Activated CD4-positive, alpha-beta T cell treated with anti-CD3 and anti-CD28 coated beads, Interleukin-2, amount 50 U/mL, for 24 hours (primary cell): ENCODE measurements at regions not wholly inside any gene's neighbourhood (a gene's known extent, or its start where the extent isn't known, plus 50 kb on each side); places are given as distances from the start of the nearest gene placed in this dataset.
"Not testable (repeated sequence)": the region's sequence is repeated elsewhere in the genome, so short reads cannot be mapped to it uniquely, and the experiment has no call there.

ENCODE experiments used
- DNase-seq, 2 donors: peaks; one replicate each; pipeline ENCODE4 v3.0.0-alpha.2; 2020; ENCODE audit warnings: low read depth in 1 of 2, low spot score in 1 of 2

GRCh38 chr9:30812821-30813220 is 1571.6 kb upstream of the ACO1 start:
- DNase-seq: no peak

GRCh38 chr9:30815585-30815984 is 1568.9 kb upstream of the ACO1 start:
- no peak for DNase-seq

DNA sequence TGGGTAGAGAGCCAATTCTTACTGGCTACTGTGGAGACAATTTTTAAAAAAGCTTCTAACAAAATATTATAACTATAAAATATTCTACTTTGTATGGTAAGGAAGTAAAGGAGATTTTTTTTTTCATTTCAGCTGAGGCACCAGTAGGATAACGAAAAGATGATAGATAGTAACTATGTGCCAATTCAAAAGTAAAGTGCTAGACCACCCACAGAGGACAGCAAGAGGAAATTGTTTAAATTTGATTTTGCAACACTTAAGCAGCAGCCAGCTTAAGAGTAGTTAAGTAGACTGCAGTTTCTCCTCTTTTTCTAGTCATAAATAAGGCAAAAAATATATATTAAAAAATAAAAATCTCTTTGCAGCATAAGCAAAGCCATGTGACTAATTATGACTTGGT is 1539.3 kb upstream of the ACO1 start:
- DNase-seq: no peak

DNA sequence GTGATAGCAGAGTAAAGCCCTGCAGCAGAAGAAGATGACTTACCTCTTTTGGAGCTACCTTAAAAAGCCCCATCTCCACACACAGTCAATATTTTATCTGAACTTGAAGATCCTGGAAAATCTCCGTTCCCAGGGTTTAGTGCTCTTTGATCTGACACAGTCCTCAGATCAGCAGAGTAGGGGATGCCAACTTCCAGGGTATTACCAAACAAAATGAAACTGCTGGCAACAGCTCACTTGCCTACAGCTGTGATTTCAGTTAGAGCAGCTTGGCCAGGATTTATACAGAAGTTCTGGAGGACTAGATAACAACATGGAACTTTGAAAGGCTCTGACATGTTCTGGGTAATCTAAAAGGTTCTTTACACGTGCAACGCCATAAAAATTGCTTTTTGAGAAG is 1537.8 kb upstream of the ACO1 start:
- DNase-seq: no peak

- DNase-seq: no peak
Measured at GRCh38 chr9:30851600-30851999, 1532.8 kb upstream of the ACO1 start.

DNA sequence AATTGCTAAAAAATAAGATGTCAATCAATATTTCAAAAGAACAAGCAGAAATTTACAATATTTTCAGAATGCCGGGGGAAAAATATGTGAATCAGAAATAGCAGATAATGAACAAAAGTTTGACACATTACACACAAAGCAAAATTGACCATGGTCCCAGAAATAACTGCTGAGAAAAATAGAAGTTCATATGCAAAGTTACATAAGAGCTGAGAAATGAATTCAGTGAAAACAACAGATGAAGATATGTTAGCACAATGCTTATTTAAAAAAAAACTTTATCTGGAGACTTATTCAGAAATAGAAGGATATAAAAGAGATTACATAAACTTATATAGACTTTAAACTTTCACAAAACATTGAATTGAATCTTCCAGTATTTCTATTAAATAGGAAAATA is 1483.7 kb upstream of the ACO1 start:
- no peak for DNase-seq

DNA sequence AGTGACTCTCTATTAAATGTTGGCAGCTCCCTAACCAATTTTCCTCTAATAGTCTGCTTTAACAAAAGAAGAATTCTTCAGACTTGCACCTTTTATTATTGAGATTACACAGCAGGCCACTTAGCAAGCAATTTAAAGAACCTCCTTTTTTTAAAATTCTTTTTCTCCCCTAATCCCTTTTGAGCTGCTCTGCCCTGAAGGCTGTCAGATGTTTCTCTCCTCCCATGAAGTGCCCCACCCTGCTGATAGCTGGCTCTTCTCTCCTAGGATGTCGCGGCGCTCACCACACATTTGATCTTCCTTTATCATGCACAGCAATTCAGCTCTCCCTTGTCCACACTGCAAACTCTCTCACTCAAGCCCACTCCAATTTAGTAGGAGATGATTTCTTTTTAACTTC is 1471.1 kb upstream of the ACO1 start:
- DNase-seq: no peak

DNA sequence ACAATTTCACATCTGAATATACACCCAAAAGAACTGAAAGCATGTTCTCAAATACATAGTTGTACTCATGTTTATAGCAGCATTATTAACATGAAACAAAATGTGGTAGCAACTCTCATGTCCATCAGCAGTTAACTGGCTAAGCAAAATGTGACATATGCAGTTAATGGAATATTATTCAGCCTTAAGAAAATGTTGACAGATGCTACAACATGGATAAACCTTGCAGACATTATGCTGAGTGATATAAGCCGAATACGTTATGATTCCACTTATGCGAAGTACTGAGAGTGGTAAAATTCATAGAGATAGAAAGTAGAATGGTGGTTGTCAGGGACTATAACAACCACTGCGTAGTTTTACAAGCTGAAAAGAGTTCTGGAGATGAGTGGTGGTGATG is 1469.0 kb upstream of the ACO1 start:
- no peak for DNase-seq

- no peak for DNase-seq
Measured at GRCh38 chr9:30925126-30925525, 1459.3 kb upstream of the ACO1 start.

DNA sequence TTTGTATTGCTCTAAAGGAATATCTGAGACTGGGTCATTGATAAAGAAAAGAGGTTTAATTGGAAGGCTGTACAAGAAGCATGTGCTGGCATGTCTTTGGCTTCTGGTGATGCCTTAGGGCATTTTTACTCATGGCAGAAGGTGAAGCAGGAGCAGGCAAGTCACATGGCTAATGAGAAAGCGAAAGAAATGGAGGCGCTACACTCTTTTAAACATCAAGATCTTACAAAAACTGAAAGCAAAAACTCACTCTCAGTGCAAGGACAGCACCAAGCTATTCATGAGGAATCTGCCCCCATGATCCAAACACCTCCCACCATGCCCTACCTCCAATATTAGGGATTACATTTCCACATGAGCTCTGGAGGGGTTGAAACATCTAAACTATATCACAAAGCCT is 1458.8 kb upstream of the ACO1 start:
- no peak for DNase-seq

- DNase-seq: no peak
Measured at GRCh38 chr9:30928045-30928444, 1456.4 kb upstream of the ACO1 start.

DNA sequence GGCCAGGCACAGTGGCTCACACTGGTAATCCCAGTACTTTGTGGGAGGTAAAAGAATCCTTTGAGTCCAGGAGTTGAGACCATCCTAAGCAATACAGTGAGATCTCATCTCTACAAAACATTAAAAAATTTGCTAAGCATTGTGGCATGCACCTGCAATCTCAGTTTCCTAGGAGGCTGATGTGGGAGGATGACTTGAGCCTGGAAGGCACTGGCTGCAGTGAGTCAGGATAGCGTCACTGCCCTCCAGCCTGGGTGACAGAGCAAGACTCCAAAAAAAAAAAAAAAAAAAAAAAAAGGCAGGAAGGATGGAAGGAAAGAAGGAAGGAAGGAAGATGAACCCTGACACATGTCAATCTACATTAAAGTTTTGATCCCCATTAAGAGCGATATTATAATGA is 1452.2 kb upstream of the ACO1 start:
- no peak for DNase-seq

DNA sequence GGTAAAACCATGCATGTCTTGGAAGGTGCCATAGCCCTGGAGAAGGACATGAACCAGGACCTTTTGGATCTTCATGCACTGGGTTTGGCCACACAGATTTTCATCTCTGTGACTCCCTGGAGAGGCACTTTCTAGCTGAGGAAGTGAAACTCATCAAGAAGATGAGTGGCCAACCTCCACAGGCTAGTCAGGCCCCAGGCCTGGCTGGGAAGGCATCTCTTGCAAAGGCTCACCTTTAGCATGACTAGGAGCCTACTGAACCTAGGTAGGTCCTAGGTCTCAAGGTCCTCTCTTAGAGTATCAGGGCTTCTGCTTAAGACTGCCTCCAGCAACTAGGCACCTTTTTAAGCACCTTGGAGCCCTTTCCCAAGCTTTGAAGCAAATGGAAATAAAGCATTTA is 1448.7 kb upstream of the ACO1 start:
- DNase-seq: no peak

DNA sequence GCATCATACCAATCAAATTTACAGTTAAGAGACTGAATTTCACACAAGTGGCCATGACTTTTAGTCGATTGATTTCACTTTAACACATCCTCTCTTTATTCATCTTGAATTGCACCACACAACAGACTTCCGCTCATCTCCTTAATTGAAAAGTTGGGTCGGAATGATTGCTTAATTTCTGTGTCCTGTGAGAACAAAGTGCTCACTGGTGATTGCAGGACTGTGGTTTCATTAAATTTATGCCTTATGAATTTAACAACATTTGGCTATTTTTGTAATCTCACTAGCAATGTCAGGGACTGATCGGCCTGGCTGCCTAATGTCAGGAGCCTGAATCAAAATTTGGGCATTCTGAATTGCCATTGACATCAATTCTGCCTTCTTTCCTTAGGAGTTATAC is 1447.3 kb upstream of the ACO1 start:
- DNase-seq: no peak

GRCh38 chr9:30942852-30943251 is 1441.6 kb upstream of the ACO1 start:
- DNase-seq: not testable (repeated sequence)

- DNase-seq: no peak
Measured at GRCh38 chr9:30943446-30944224, 1440.8 kb upstream of the ACO1 start.

- no peak for DNase-seq
Measured at GRCh38 chr9:30944225-30944569, 1440.2 kb upstream of the ACO1 start.

DNA sequence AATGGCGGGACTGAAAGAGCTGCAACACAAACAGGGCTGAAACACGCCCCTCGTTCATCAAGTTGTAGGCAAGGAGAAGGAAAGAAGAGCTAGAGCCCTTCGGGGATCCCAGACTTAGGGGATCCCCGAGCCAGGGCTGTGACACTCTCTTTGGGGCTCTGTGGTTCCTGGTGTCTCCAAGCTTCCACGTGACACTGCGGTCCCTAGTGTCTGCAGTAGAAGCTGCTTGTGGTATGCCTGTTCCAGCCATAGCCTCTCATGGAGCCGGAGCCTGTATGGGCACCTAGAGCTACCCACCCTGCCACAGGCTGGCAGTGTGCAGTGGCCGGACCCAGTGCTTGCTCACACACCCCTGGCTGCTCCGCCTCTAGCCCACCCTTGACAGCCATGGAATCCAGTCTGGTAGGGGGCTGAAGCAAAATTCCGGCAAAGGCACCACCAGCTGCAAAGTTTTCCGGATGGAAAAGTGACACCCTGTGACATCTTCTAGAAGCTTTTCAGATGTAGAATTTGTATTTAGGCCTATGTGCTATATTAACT is 1439.6 kb upstream of the ACO1 start:
- DNase-seq: no peak

GRCh38 chr9:30964332-30964731 is 1420.1 kb upstream of the ACO1 start:
- no peak for DNase-seq

DNA sequence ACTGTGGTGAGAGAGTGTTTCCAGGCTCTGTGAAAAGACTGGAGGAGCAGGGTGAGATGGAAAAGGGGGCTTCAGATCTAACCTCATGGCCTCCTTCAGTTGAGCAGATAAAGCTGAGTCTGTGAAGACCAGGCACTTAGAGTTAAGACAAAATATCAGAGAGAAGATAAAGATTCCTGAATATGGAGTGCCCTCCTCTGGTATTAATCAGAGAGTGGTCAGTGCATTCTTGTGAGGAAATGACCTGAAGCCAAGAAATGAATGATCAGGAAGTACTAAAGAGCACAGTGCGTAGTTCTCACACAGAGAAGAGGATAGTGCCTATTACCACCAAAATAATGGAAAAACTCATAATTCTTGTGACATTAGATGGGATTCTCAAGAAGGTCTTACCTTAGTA is 1417.0 kb upstream of the ACO1 start:
- no peak for DNase-seq

DNA sequence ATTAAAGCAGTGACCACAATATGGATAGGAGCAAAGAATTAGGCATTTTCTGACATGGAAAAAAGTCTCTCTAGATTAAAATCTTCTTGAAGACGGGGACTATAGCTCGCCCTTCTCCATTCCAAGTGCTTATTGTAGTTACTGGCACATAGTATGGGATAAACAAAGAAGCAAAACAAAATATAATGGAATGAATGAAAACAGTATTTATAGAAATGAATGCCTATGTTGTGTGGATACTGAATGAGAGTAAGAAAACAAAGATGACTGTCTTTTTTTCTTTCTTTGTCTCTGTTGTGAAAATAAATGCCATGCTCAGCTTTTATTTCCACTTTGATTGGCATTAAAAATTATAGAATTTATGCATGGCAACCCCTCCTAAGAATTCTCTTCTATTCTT is 1414.3 kb upstream of the ACO1 start:
- DNase-seq: no peak

GRCh38 chr9:30970812-30971211 is 1413.6 kb upstream of the ACO1 start:
- DNase-seq: no peak

GRCh38 chr9:30972654-30973053 is 1411.8 kb upstream of the ACO1 start:
- no peak for DNase-seq
